WTC11 (cell line): ENCODE measurements at regions not wholly inside any gene's neighbourhood (a gene's known extent, or its start where the extent isn't known, plus 50 kb on each side); places are given as distances from the start of the nearest gene placed in this dataset.

Experiments used
- ATAC-seq: fragments of 200-7000 bp; cut with Tn5 transposase; 2 replicates; pipeline ENCODE4 v1.10.0; 2021; ENCODE audit warnings: mild to moderate bottlenecking, moderate library complexity
- CTCF ChIA-PET: fragments of 300-600 bp; sonication (Branson Sonifier 250); formaldehyde crosslinking; loops from one replicate; lab custom pipeline; 2021; ENCODE audit warnings: antibody characterized with exemption; lab: Charles Lee
- POLR2A ChIA-PET: fragments of 350-600 bp; sonication (Branson Sonifier 250); formaldehyde crosslinking; loops from one replicate; lab custom pipeline; 2021; ENCODE audit warnings: antibody characterized with exemption; lab: Charles Lee
- DNase-seq: peaks from one replicate; pipeline ENCODE4 v3.0.0; 2021; ENCODE audit warnings: low spot score
- H3K27ac Mint-ChIP-seq: 2 replicates; pipeline ENCODE4 v1.8.0; 2021; ENCODE audit warnings: mixed read lengths
- H3K27me3 Mint-ChIP-seq: 2 replicates; pipeline ENCODE4 v1.8.0; 2021; ENCODE audit warnings: low read depth, mild to moderate bottlenecking, moderate library complexity, mixed read lengths
- H3K36me3 Mint-ChIP-seq: 2 replicates; pipeline ENCODE4 v1.8.0; 2021; ENCODE audit warnings: mixed read lengths
- H3K4me1 Mint-ChIP-seq: 2 replicates; pipeline ENCODE4 v1.8.0; 2022; ENCODE audit warnings: mixed read lengths
- H3K4me3 Mint-ChIP-seq: 2 replicates; pipeline ENCODE4 v1.8.0; 2021; ENCODE audit warnings: mild to moderate bottlenecking, moderate library complexity, mixed read lengths
- H3K9me3 Mint-ChIP-seq: 2 replicates; pipeline ENCODE4 v1.8.0; 2021; ENCODE audit warnings: mixed read lengths
- ATF2 ChIP-seq: sonication (generic); formaldehyde crosslinking; IDR thresholded peaks from 2 replicates; pipeline ENCODE4 v1.8.1; 2022; ENCODE audit warnings: low read depth, missing genetic modification reagents, borderline replicate concordance
- ERG ChIP-seq: fragments of 250-450 bp; sonication (Bioruptor Pico); IDR thresholded peaks from 2 replicates; pipeline ENCODE4 v1.8.0; 2021; ENCODE audit warnings: mild to moderate bottlenecking
- GABPB1 ChIP-seq: sonication (generic); formaldehyde crosslinking; IDR thresholded peaks from 2 replicates; pipeline ENCODE4 v1.8.1; 2023; ENCODE audit warnings: mild to moderate bottlenecking, missing genetic modification reagents
- JAZF1 ChIP-seq: fragments of 250-450 bp; sonication (Bioruptor Pico); IDR thresholded peaks from 2 replicates; pipeline ENCODE4 v1.9.0; 2021; ENCODE audit warnings: moderate library complexity, mild to moderate bottlenecking, inconsistent platforms
- KAT7 ChIP-seq: sonication (generic); formaldehyde crosslinking; IDR thresholded peaks from 2 replicates; pipeline ENCODE4 v1.8.1; 2023; ENCODE audit warnings: missing genetic modification reagents, mild to moderate bottlenecking, borderline replicate concordance
- MYBL2 ChIP-seq: sonication (generic); formaldehyde crosslinking; IDR thresholded peaks from 2 replicates; pipeline ENCODE4 v1.8.1; 2023; ENCODE audit warnings: mild to moderate bottlenecking, moderate library complexity, missing genetic modification reagents
- NFYB ChIP-seq: sonication (generic); formaldehyde crosslinking; conservative IDR thresholded peaks from 2 replicates; pipeline ENCODE4 v1.8.0; 2022; ENCODE audit warnings: low read depth, missing genetic modification reagents
- NR2C2 ChIP-seq: sonication (generic); formaldehyde crosslinking; IDR thresholded peaks from 2 replicates; pipeline ENCODE4 v1.8.0; 2022; ENCODE audit warnings: mild to moderate bottlenecking, missing genetic modification reagents
- SMAD3 ChIP-seq: sonication (generic); formaldehyde crosslinking; IDR thresholded peaks from 2 replicates; pipeline ENCODE4 v1.8.0; 2022; ENCODE audit warnings: missing genetic modification reagents, mild to moderate bottlenecking, borderline replicate concordance
- SP1 ChIP-seq: sonication (generic); formaldehyde crosslinking; conservative IDR thresholded peaks from 2 replicates; pipeline ENCODE4 v1.8.1; 2022; ENCODE audit warnings: missing genetic modification reagents
- TCF7 ChIP-seq: sonication (generic); formaldehyde crosslinking; IDR thresholded peaks from 2 replicates; pipeline ENCODE4 v1.8.0; 2022; ENCODE audit warnings: mild to moderate bottlenecking, low read depth, missing genetic modification reagents, moderate library complexity
- USF1 ChIP-seq: sonication (generic); formaldehyde crosslinking; IDR thresholded peaks from 2 replicates; pipeline ENCODE4 v1.8.0; 2022; ENCODE audit warnings: mild to moderate bottlenecking, missing genetic modification reagents
- USF2 ChIP-seq: sonication (generic); formaldehyde crosslinking; IDR thresholded peaks from 2 replicates; pipeline ENCODE4 v1.8.1; 2023; ENCODE audit warnings: mild to moderate bottlenecking, missing genetic modification reagents, moderate library complexity
- ZNF263 ChIP-seq: sonication (generic); formaldehyde crosslinking; IDR thresholded peaks from 2 replicates; pipeline ENCODE4 v1.8.1; 2022; ENCODE audit warnings: low read depth, mild to moderate bottlenecking, moderate library complexity, missing genetic modification reagents
- ZNF281 ChIP-seq: sonication (generic); formaldehyde crosslinking; IDR thresholded peaks from 2 replicates; pipeline ENCODE4 v1.8.0; 2023; ENCODE audit warnings: mild to moderate bottlenecking, missing genetic modification reagents
- ZNF317 ChIP-seq: sonication (generic); formaldehyde crosslinking; IDR thresholded peaks from 2 replicates; pipeline ENCODE4 v1.8.1; 2023; ENCODE audit warnings: low read depth, mild to moderate bottlenecking, moderate library complexity, missing genetic modification reagents, borderline replicate concordance
- ZNF532 ChIP-seq: fragments of 250-450 bp; sonication (Bioruptor Pico); IDR thresholded peaks from 2 replicates; pipeline ENCODE4 v1.9.0; 2021; ENCODE audit warnings: mild to moderate bottlenecking, borderline replicate concordance

- POLR2A ChIA-PET = no interaction called here
- H3K4me1 Mint-ChIP-seq = peaks cover 35% of the 10 kb centered on the region
- no peak overlapping the region for H3K4me3 Mint-ChIP-seq
- CTCF ChIA-PET = no interaction called here
- H3K36me3 Mint-ChIP-seq = no peaks in the 10 kb centered on the region
- ATAC-seq (no peak), DNase-seq (no peak)
- peaks cover 4% of the 10 kb centered on the region; the same call in 1 of the 2 replicates for H3K9me3 Mint-ChIP-seq
- H3K27me3 Mint-ChIP-seq = no peaks in the 10 kb centered on the region; the same call in 1 of the 2 replicates
- no peak overlapping the region for H3K27ac Mint-ChIP-seq
- TF ChIP-seq ERG (CRISPR knock-in tag) (no peak), ZNF281 (CRISPR knock-in tag) (no peak)
Measured at GRCh38 chr11:80814813-80815212, 1374.0 kb upstream of the TENM4 start.

- POLR2A ChIA-PET = no interaction called here
- no peak overlapping the region for H3K27ac Mint-ChIP-seq
- H3K36me3 Mint-ChIP-seq = no peaks in the 10 kb centered on the region
Measured at GRCh38 chr11:80810695-80811094, 1369.9 kb upstream of the TENM4 start.

More at GRCh38 chr11:80810695-80811094, 1369.9 kb upstream of the TENM4 start:
- TF ChIP-seq GABPB1 (CRISPR knock-in tag) (no peak), ZNF532 (CRISPR knock-in tag) (no peak), ATF2 (CRISPR knock-in tag) (no peak), ZNF263 (CRISPR knock-in tag) (no peak), SP1 (CRISPR knock-in tag) (no peak), SMAD3 (CRISPR knock-in tag) (no peak), NR2C2 (CRISPR knock-in tag) (no peak), USF1 (no peak), KAT7 (CRISPR knock-in tag) (no peak), ZNF317 (no peak), TCF7 (no peak), USF2 (CRISPR knock-in tag) (no peak), JAZF1 (no peak), MYBL2 (CRISPR knock-in tag) (no peak), NFYB (CRISPR knock-in tag) (no peak)
- no peaks in the 10 kb centered on the region; the same call in 1 of the 2 replicates for H3K27me3 Mint-ChIP-seq
- CTCF ChIA-PET = no interaction called here
- H3K9me3 Mint-ChIP-seq = peaks cover 4% of the 10 kb centered on the region; the same call in 1 of the 2 replicates
- H3K4me3 Mint-ChIP-seq = no peak overlapping the region
- H3K4me1 Mint-ChIP-seq = peaks cover 24% of the 10 kb centered on the region
- no peak for DNase-seq
- ATAC-seq = no peak
